PC-9 (cell line): ENCODE measurements at regions not wholly inside any gene's neighbourhood (a gene's known extent, or its start where the extent isn't known, plus 50 kb on each side); places are given as distances from the start of the nearest gene placed in this dataset.

ENCODE experiments used
- CTCF ChIP-seq: fragments of 200-600 bp; sonication (generic); conservative IDR thresholded peaks from 2 replicates; pipeline ENCODE4 v1.6.1; 2017; ENCODE audit warnings: mixed run types, antibody characterized with exemption, mild to moderate bottlenecking, moderate library complexity
- EZH2 ChIP-seq: fragments of 200-600 bp; sonication (generic); IDR thresholded peaks from 2 replicates; pipeline ENCODE4 v1.8.0; 2017; ENCODE audit warnings: antibody characterized with exemption, low read depth

DNA sequence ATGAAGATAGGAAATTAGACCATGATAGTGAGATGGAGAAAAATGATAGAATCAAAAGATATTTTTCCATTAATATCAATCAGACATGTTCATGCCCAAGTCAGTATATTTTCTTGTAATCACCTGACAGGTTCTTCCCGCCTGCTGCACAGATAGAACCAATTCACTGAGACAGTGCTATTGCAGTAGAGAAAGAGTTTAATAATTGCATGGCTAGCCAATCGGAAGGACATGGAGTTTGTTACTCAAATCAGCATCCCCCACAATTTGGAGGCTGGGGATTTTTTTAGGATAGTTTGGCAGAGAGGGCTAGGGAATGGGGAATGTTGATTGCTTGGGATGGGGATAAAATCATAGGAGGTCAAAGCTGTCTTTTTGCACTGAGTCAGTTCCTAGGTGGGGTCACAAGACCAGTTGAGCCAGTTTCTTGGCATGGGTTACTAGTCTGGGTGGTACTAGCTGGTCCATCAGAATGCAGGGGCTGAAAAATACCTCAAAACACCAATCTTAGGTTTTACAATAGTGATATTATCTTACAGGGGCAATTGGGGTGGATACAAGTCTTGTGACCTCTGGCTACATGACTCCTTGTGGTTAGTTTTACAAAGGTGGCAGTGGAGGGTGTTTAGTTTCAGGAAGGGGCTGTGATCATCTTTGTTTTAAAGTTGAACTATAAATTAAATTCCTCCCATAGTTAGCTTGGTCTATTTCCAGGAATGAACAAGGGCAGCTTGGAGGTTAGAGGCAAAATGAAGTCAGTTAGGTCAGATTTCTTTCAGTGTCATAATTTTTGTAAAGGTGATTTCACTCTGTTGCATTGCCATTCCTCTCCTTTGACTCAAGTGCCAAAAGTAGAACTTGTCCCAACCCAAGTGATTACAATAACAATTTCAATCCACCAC is 100.3 kb upstream of the PDE5A start:
- TF ChIP-seq CTCF (no peak), EZH2 (no peak)
